IMR-90 (cell line): ENCODE measurements at regions not wholly inside any gene's neighbourhood (a gene's known extent, or its start where the extent isn't known, plus 50 kb on each side); places are given as distances from the start of the nearest gene placed in this dataset.

ENCODE experiments used
- ATAC-seq: fragments of 200-7000 bp; cut with Tn5 transposase; 2 replicates; pipeline ENCODE4 v1.9.1; 2020; ENCODE audit warnings: low read depth, mild to moderate bottlenecking, moderate library complexity
- BruUV-seq: library from RNA; stranded (reverse); fragments of 400-500 nt; replicated peaks from 2 replicates; lab custom pipeline; 2021; lab: Mats Ljungman, UMichigan
- CTCF ChIA-PET: fragments of 300-600 bp; formaldehyde crosslinking; extraction: SDS; loops from one replicate; lab custom pipeline; 2021; ENCODE audit warnings: antibody characterized with exemption; lab: Yijun Ruan, JAX
- POLR2A ChIA-PET: fragments of 300-600 bp; sonication (Branson Sonifier 250); formaldehyde crosslinking; loops from one replicate; lab custom pipeline; 2022; ENCODE audit warnings: antibody characterized with exemption; ENCODE audit not compliant: unreplicated experiment; lab: Charles Lee
- DNase-seq: peaks from one replicate; pipeline ENCODE4 v3.0.0; 2013
- H2AFZ ChIP-seq: replicated peaks from 2 replicates; pipeline ENCODE3; 2013; ENCODE audit warnings: low read length, mild to moderate bottlenecking; ENCODE audit not compliant: poor library complexity
- H2AK5ac ChIP-seq: 2 replicates; pipeline ENCODE4 v1.6.1; 2013; ENCODE audit warnings: low read depth, low read length, inconsistent platforms
- H2AK9ac ChIP-seq: replicated peaks from 2 replicates; pipeline ENCODE3; 2013; ENCODE audit warnings: mild to moderate bottlenecking, low read depth, low read length, moderate library complexity; ENCODE audit not compliant: poor library complexity
- H2BK120ac ChIP-seq: 2 replicates; pipeline ENCODE4 v1.6.1; 2013; ENCODE audit warnings: low read depth, low read length, inconsistent platforms
- H2BK15ac ChIP-seq: 3 replicates; pipeline ENCODE4 v1.6.1; 2013; ENCODE audit warnings: low read depth, low read length, inconsistent platforms
- H2BK20ac ChIP-seq: 2 replicates; pipeline ENCODE4 v1.6.1; 2013; ENCODE audit warnings: low read depth, mild to moderate bottlenecking, inconsistent platforms, low read length, moderate library complexity
- H2BK5ac ChIP-seq: 2 replicates; pipeline ENCODE4 v1.6.1; 2013; ENCODE audit warnings: mild to moderate bottlenecking, low read depth, low read length, inconsistent platforms; ENCODE audit not compliant: poor library complexity, severe bottlenecking
- H3K14ac ChIP-seq: replicated peaks from 2 replicates; pipeline ENCODE4 v1.6.1; 2013; ENCODE audit warnings: low read depth, low read length, inconsistent platforms
- H3K18ac ChIP-seq: 2 replicates; pipeline ENCODE4 v1.6.1; 2013; ENCODE audit warnings: low read depth, low read length, control low read depth
- H3K23ac ChIP-seq: 2 replicates; pipeline ENCODE4 v1.6.1; 2013; ENCODE audit warnings: low read depth, low read length, inconsistent platforms
- H3K27ac ChIP-seq: 2 replicates; pipeline ENCODE4 v1.5.1; 2013; ENCODE audit warnings: mild to moderate bottlenecking, control low read depth, low read length; ENCODE audit not compliant: insufficient read depth
- H3K27me3 ChIP-seq: 2 replicates; pipeline ENCODE4 v1.6.1; 2013; ENCODE audit warnings: low read length; ENCODE audit not compliant: control insufficient read depth, insufficient read depth
- H3K36me3 ChIP-seq: 2 replicates; pipeline ENCODE4 v1.6.1; 2013; ENCODE audit warnings: low read length, mixed read lengths; ENCODE audit not compliant: control insufficient read depth, insufficient read depth
- H3K4ac ChIP-seq: 2 replicates; pipeline ENCODE4 v1.6.1; 2013; ENCODE audit warnings: low read depth, low read length, inconsistent platforms
- H3K4me1 ChIP-seq: 2 replicates; pipeline ENCODE4 v1.6.1; 2013; ENCODE audit warnings: low read length, mixed read lengths; ENCODE audit not compliant: control insufficient read depth, insufficient read depth
- H3K4me2 ChIP-seq: 2 replicates; pipeline ENCODE4 v1.6.1; 2013; ENCODE audit warnings: low read depth, mild to moderate bottlenecking, control low read depth, low read length, moderate library complexity
- H3K4me3 ChIP-seq: 2 replicates; pipeline ENCODE4 v1.5.1; 2013; ENCODE audit warnings: low read depth, mild to moderate bottlenecking, control low read depth, low read length, moderate library complexity; ENCODE audit not compliant: insufficient read depth
- H3K56ac ChIP-seq: 2 replicates; pipeline ENCODE4 v1.6.1; 2013; ENCODE audit warnings: low read length, inconsistent platforms; ENCODE audit not compliant: insufficient read depth; ENCODE audit errors: extremely low read depth
- H3K79me1 ChIP-seq, 2 experiments: 2 replicates each; pipeline ENCODE4 v1.6.1; 2013; ENCODE audit warnings: low read length in 2 of 2, inconsistent platforms in 1 of 2, low read depth in 1 of 2
- H3K9ac ChIP-seq: 2 replicates; pipeline ENCODE4 v1.6.1; 2013; ENCODE audit warnings: low read depth, low read length, control low read depth
- H3K9me1 ChIP-seq: 2 replicates; pipeline ENCODE4 v1.6.1; 2013; ENCODE audit warnings: low read length, inconsistent platforms; ENCODE audit not compliant: insufficient read depth
- H3K9me3 ChIP-seq: 2 replicates; pipeline ENCODE4 v1.6.1; 2013; ENCODE audit warnings: low read length; ENCODE audit not compliant: control insufficient read depth, insufficient read depth
- H4K20me1 ChIP-seq: 2 replicates; pipeline ENCODE4 v1.6.1; 2013; ENCODE audit warnings: low read length, inconsistent platforms; ENCODE audit not compliant: insufficient read depth
- H4K5ac ChIP-seq: 2 replicates; pipeline ENCODE4 v1.6.1; 2013; ENCODE audit warnings: mild to moderate bottlenecking, low read depth, low read length, control low read depth
- H4K8ac ChIP-seq, 2 experiments: 2 replicates each; pipeline ENCODE4 v1.6.1; 2013; ENCODE audit warnings: low read depth in 2 of 2, low read length in 2 of 2, control low read depth in 1 of 2, inconsistent platforms in 1 of 2
- H4K91ac ChIP-seq: 2 replicates; pipeline ENCODE4 v1.6.1; 2013; ENCODE audit warnings: low read depth, low read length, inconsistent platforms; ENCODE audit not compliant: insufficient read depth
- CEBPB ChIP-seq: IDR thresholded peaks from 2 replicates; pipeline ENCODE4 v1.6.1; 2012; ENCODE audit warnings: low read depth, low read length, improper control_type of control experiment
- MAFK ChIP-seq: IDR thresholded peaks from 2 replicates; pipeline ENCODE4 v1.6.1; 2012; ENCODE audit warnings: low read depth, low read length, improper control_type of control experiment
- MAZ ChIP-seq: IDR thresholded peaks from 2 replicates; pipeline ENCODE4 v1.6.1; 2012; ENCODE audit warnings: low read depth, mild to moderate bottlenecking, low read length, improper control_type of control experiment, moderate library complexity, borderline replicate concordance
- MXI1 ChIP-seq: IDR thresholded peaks from 2 replicates; pipeline ENCODE4 v1.6.1; 2012; ENCODE audit warnings: low read depth, mild to moderate bottlenecking, low read length, moderate library complexity, borderline replicate concordance
- NFE2L2 ChIP-seq: fragments of 150-350 bp; IDR thresholded peaks from 2 replicates; pipeline ENCODE4 v1.6.1; 2016; ENCODE audit warnings: low read depth, mild to moderate bottlenecking, low read length
- POLR2A ChIP-seq: IDR thresholded peaks from 2 replicates; pipeline ENCODE4 v1.6.1; 2012; ENCODE audit warnings: mild to moderate bottlenecking, low read depth, low read length
- RAD21 ChIP-seq: IDR thresholded peaks from 2 replicates; pipeline ENCODE4 v1.6.1; 2012; ENCODE audit warnings: low read length, improper control_type of control experiment
- SMC3 ChIP-seq: fragments of 150-350 bp; IDR thresholded peaks from 2 replicates; pipeline ENCODE4 v1.6.1; 2016; ENCODE audit warnings: low read depth, mild to moderate bottlenecking, antibody characterized with exemption, low read length, moderate library complexity
- WGBS, 2 experiments: methylation state at CpG; one replicate each; pipeline versions ENCODE4 v1.1.5 to v1.1.7; 2013; ENCODE audit warnings: missing lambda C conversion rate in 2 of 2; ENCODE audit not compliant: insufficient read length in 1 of 2; ENCODE audit errors: extremely low coverage in 2 of 2; 5-methylcytosine and 5-hydroxymethylcytosine counted together
- dilution Hi-C: fragments of 300-500 bp; cut with HindIII; formaldehyde crosslinking; loops from one replicate; pipeline ENCODE4 v1.14.3; 2018; ENCODE audit warnings: low sequenced_read_pairs; ENCODE audit not compliant: unreplicated experiment
- in situ Hi-C: fragments of 300-500 bp; cut with MboI; formaldehyde crosslinking; loops from 3 replicates; pipeline ENCODE4 v1.14.3; 2019; ENCODE audit warnings: low sequenced_read_pairs, inconsistent platforms, mixed read lengths
- intact Hi-C: fragments of 100-400 bp; cut with micrococcal nuclease; formaldehyde crosslinking; loops from 2 replicates; pipeline ENCODE4 v1.10.0; 2022
- TF ChIP-seq, protein P1 (sequence below): fragments of 150-350 bp; IDR thresholded peaks from 2 replicates; pipeline ENCODE4 v1.6.1; 2017; ENCODE audit warnings: mild to moderate bottlenecking, antibody characterized with exemption, low read length, low read depth
- TF ChIP-seq, protein P2 (sequence below): fragments of 150-350 bp; IDR thresholded peaks from 2 replicates; pipeline ENCODE4 v1.6.1; 2016; ENCODE audit warnings: low read depth, mild to moderate bottlenecking, low read length, moderate library complexity, borderline replicate concordance

DNA sequence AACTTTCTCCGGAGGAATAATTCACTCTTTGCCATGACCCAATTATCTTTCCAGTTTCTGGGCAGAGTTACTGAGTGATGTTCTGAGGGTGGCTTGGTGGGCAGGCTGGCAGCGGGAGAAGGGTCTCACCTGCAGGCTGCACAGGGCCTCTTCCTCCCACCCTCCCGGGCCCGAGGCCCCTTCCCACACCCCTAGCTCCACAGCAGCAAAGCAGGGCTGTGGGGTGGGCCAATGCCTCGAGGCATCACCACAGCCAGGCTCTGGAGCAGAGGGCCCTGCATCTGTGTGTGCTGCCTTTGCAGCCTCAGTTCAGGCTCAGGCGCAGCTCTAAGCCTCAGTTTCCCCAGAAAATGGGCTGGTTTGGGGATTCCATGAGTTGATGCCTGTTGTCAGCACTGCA lies 120.2 kb upstream of the FOXD4L5 start:
- H3K4me2 ChIP-seq: no peak overlapping the region
- H3K4ac ChIP-seq: no peak overlapping the region
- no peak overlapping the region for H2AK9ac ChIP-seq
- H3K79me1 ChIP-seq: no peaks in the 10 kb centered on the region
- H4K5ac ChIP-seq: no peak overlapping the region
- DNase-seq: no peak
- H3K4me3 ChIP-seq: no peak overlapping the region
- H2AK5ac ChIP-seq: no peak overlapping the region
- no peak overlapping the region for H2BK20ac ChIP-seq
- no peak overlapping the region for H3K23ac ChIP-seq
- no peak overlapping the region for H4K8ac ChIP-seq
- H2BK5ac ChIP-seq: no peak overlapping the region
- H3K9me3 ChIP-seq: peaks cover 15% of the 10 kb centered on the region; the same call in 1 of the 2 replicates
- POLR2A ChIA-PET: no interaction called here
- TF ChIP-seq, protein P1, sequence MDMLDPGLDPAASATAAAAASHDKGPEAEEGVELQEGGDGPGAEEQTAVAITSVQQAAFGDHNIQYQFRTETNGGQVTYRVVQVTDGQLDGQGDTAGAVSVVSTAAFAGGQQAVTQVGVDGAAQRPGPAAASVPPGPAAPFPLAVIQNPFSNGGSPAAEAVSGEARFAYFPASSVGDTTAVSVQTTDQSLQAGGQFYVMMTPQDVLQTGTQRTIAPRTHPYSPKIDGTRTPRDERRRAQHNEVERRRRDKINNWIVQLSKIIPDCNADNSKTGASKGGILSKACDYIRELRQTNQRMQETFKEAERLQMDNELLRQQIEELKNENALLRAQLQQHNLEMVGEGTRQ: no peak
- TF ChIP-seq MAZ (no peak), MAFK (no peak), MXI1 (no peak), CEBPB (no peak), SMC3 (no peak), POLR2A (no peak), RAD21 (no peak), NFE2L2 (no peak)
- TF ChIP-seq, protein P2, sequence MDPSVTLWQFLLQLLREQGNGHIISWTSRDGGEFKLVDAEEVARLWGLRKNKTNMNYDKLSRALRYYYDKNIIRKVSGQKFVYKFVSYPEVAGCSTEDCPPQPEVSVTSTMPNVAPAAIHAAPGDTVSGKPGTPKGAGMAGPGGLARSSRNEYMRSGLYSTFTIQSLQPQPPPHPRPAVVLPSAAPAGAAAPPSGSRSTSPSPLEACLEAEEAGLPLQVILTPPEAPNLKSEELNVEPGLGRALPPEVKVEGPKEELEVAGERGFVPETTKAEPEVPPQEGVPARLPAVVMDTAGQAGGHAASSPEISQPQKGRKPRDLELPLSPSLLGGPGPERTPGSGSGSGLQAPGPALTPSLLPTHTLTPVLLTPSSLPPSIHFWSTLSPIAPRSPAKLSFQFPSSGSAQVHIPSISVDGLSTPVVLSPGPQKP: no peak
- no peak for ATAC-seq
- H3K27ac ChIP-seq: no peak overlapping the region
- H3K27me3 ChIP-seq: no peaks in the 10 kb centered on the region
- H3K18ac ChIP-seq: no peak overlapping the region
- 20% methylated on average over 1 of the region's 6 CpGs; no CpG with 5 or more reads in 1 of the 2 experiments for WGBS, 2 experiments
- no peaks in the 10 kb centered on the region for H3K9me1 ChIP-seq
- dilution Hi-C loops: no loop called here
- CTCF ChIA-PET: no interaction called here
- H3K14ac ChIP-seq: no peak overlapping the region
- no peaks in the 10 kb centered on the region for H3K4me1 ChIP-seq
- no peak overlapping the region for H2AFZ ChIP-seq
- in situ Hi-C loops: no loop called here
- intact Hi-C loops: no loop called here
- no peak overlapping the region for H3K56ac ChIP-seq
- H4K91ac ChIP-seq: no peak overlapping the region
- H4K20me1 ChIP-seq: no peaks in the 10 kb centered on the region
- H2BK120ac ChIP-seq: no peak overlapping the region
- no peak overlapping the region for H3K9ac ChIP-seq
- no peak overlapping the region for H2BK15ac ChIP-seq
- no TSS peak for BruUV-seq
- H3K36me3 ChIP-seq: no peaks in the 10 kb centered on the region
